HUES6 (cell line): ENCODE measurements at regions not wholly inside any gene's neighbourhood (a gene's known extent, or its start where the extent isn't known, plus 50 kb on each side); places are given as distances from the start of the nearest gene placed in this dataset.

Source experiments
- H3K27ac ChIP-seq: 2 replicates; pipeline ENCODE4 v1.7.0; 2013; ENCODE audit warnings: low read depth, mild to moderate bottlenecking, low read length, inconsistent platforms
- H3K27me3 ChIP-seq: 2 replicates; pipeline ENCODE4 v1.6.1; 2013; ENCODE audit warnings: low read length; ENCODE audit not compliant: control insufficient read depth, insufficient read depth
- H3K36me3 ChIP-seq: 2 replicates; pipeline ENCODE4 v1.6.1; 2013; ENCODE audit warnings: low read length; ENCODE audit not compliant: control insufficient read depth, insufficient read depth
- H3K4me1 ChIP-seq: 2 replicates; pipeline ENCODE4 v1.6.1; 2013; ENCODE audit warnings: low read length; ENCODE audit not compliant: control insufficient read depth, insufficient read depth
- H3K4me3 ChIP-seq: 2 replicates; pipeline ENCODE4 v1.5.1; 2013; ENCODE audit warnings: low read depth, low read length
- H3K9ac ChIP-seq: one replicate; pipeline ENCODE4 v1.6.1; 2013; ENCODE audit warnings: mild to moderate bottlenecking, low read length
- H3K9me3 ChIP-seq: 2 replicates; pipeline ENCODE4 v1.6.1; 2013; ENCODE audit warnings: low read depth, low read length; ENCODE audit not compliant: control insufficient read depth, insufficient read depth

GRCh38 chr16:6447021-6447790 lies 885.4 kb upstream of the RBFOX1 start:
- Histone ChIP-seq H3K27me3 (no peaks in the 10 kb centered on the region), H3K4me3 (no peak overlapping the region), H3K9ac (no peak overlapping the region), H3K27ac (no peak overlapping the region), H3K4me1 (no peaks in the 10 kb centered on the region), H3K9me3 (0 out of 2 replicates have a peak, but pooled peaks cover 2% of the 10 kb centered on the region), H3K36me3 (no peaks in the 10 kb centered on the region)

GRCh38 chr16:6446370-6446769 lies 886.3 kb upstream of the RBFOX1 start:
- H3K27me3 ChIP-seq, result no peaks in the 10 kb centered on the region
- H3K4me3 ChIP-seq, result no peak overlapping the region
- H3K27ac ChIP-seq, result no peak overlapping the region
- H3K36me3 ChIP-seq, result no peaks in the 10 kb centered on the region
- 0 out of 2 replicates have a peak, but pooled peaks cover 2% of the 10 kb centered on the region for H3K9me3 ChIP-seq
- H3K9ac ChIP-seq, result no peak overlapping the region
- no peaks in the 10 kb centered on the region for H3K4me1 ChIP-seq

- H3K36me3 ChIP-seq, result no peaks in the 10 kb centered on the region
- H3K27me3 ChIP-seq, result no peaks in the 10 kb centered on the region
- no peak overlapping the region for H3K9ac ChIP-seq
- no peak overlapping the region for H3K4me3 ChIP-seq
- H3K27ac ChIP-seq, result no peak overlapping the region
- 0 out of 2 replicates have a peak, but pooled peaks cover 2% of the 10 kb centered on the region for H3K9me3 ChIP-seq
- no peaks in the 10 kb centered on the region for H3K4me1 ChIP-seq
Observed at GRCh38 chr16:6439129-6439528, 893.5 kb upstream of the RBFOX1 start.

DNA sequence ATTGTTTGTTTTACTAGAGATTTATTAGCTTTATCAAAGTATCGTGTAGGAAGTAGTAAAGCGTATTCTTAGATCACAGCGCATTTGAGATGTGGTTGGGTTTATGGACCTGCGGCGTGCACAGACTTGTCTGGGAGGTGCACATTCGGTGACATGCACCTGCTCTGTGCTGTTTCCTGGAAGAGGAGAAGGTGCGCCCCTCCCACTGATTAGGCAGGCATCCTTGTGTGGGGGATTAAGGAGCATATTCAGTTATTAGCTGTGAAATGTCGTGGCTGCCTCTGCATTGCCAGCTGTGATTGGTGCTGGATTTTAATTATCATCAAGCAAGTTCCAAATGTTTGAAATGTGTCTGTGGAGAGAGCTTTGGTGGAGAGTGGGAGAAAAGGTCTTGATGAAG lies 903.8 kb upstream of the RBFOX1 start:
- Histone ChIP-seq H3K4me3 (no peak overlapping the region), H3K4me1 (no peaks in the 10 kb centered on the region), H3K27ac (no peak overlapping the region), H3K27me3 (no peaks in the 10 kb centered on the region), H3K36me3 (no peaks in the 10 kb centered on the region), H3K9ac (no peak overlapping the region), H3K9me3 (no peaks in the 10 kb centered on the region)

- Histone ChIP-seq H3K36me3 (no peaks in the 10 kb centered on the region), H3K4me1 (no peaks in the 10 kb centered on the region), H3K4me3 (no peak overlapping the region), H3K9me3 (0 out of 2 replicates have a peak, but pooled peaks cover 2% of the 10 kb centered on the region), H3K9ac (no peak overlapping the region), H3K27ac (no peak overlapping the region), H3K27me3 (no peaks in the 10 kb centered on the region)
Observed at GRCh38 chr16:6427621-6428020, 905.0 kb upstream of the RBFOX1 start.

DNA sequence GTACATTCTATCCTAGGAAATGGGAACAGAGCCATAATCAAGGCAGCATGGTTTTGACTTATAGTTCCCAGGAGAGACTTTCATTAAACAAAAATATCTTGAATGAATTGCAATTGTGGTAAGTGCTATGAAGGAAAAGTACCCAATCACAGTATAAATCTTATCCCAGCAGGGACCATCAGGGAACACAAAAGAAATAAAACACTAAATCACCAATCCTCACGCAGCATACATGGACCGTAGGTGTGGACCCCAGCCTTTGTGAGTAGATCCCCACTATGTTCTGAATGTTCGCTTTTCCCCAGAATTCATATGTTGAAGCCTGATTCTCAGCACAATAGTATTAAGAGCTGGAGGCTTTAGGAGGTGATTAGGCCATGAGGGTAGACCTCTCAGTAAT lies 925.0 kb upstream of the RBFOX1 start:
- H3K27me3 ChIP-seq, result no peaks in the 10 kb centered on the region
- H3K27ac ChIP-seq, result no peak overlapping the region
- H3K36me3 ChIP-seq, result no peaks in the 10 kb centered on the region
- H3K9me3 ChIP-seq, result peaks cover 5% of the 10 kb centered on the region; the same call in 1 of the 2 replicates
- no peaks in the 10 kb centered on the region for H3K4me1 ChIP-seq
- no peak overlapping the region for H3K9ac ChIP-seq
- H3K4me3 ChIP-seq, result no peak overlapping the region

- peaks cover 5% of the 10 kb centered on the region; the same call in 1 of the 2 replicates for H3K9me3 ChIP-seq
Observed at GRCh38 chr16:6406028-6406427, 926.6 kb upstream of the RBFOX1 start.

DNA sequence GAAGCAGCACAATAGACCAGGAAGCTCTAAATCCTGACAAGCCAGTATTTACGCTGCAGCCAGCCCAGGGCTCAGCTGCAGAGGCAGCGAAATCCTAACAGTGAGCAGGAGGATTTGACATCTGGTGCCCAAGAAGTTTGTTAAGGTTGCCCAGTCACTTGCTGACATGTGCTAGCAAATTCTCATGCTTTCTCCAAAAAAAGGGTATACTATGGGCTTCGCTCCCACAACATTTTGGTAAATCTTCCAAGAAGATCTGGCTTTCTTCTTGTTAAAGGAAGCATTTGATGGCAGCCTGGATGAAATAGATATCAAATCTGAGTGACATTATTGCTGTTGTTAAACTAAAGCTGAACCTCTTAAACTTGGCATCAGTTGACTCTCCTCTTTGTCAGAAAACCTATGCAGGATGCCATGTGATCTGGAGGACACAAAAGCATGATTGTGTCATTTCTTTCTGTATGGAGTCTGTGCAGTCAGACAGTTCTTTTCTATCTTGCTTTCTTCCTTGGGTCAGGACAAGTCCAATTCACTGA lies 949.7 kb upstream of the RBFOX1 start:
- no peak overlapping the region for H3K4me3 ChIP-seq
- H3K9me3 ChIP-seq, result no peaks in the 10 kb centered on the region

More at GRCh38 chr16:6406028-6406427, 926.6 kb upstream of the RBFOX1 start:
- H3K27me3 ChIP-seq, result no peaks in the 10 kb centered on the region
- no peaks in the 10 kb centered on the region for H3K36me3 ChIP-seq
- H3K9ac ChIP-seq, result no peak overlapping the region
- H3K4me3 ChIP-seq, result no peak overlapping the region
- H3K4me1 ChIP-seq, result no peaks in the 10 kb centered on the region
- H3K27ac ChIP-seq, result no peak overlapping the region

GRCh38 chr16:6381896-6382295 lies 950.7 kb upstream of the RBFOX1 start:
- H3K27me3 ChIP-seq, result no peaks in the 10 kb centered on the region
- H3K27ac ChIP-seq, result no peak overlapping the region
- no peaks in the 10 kb centered on the region for H3K4me1 ChIP-seq
- no peaks in the 10 kb centered on the region for H3K36me3 ChIP-seq
- H3K9ac ChIP-seq, result no peak overlapping the region
- no peaks in the 10 kb centered on the region for H3K9me3 ChIP-seq
- H3K4me3 ChIP-seq, result no peak overlapping the region

More for the DNA sequence above, 949.7 kb upstream of the RBFOX1 start:
- Histone ChIP-seq H3K36me3 (no peaks in the 10 kb centered on the region), H3K27me3 (no peaks in the 10 kb centered on the region), H3K9ac (no peak overlapping the region), H3K4me1 (no peaks in the 10 kb centered on the region), H3K27ac (no peak overlapping the region)

- H3K36me3 ChIP-seq, result no peaks in the 10 kb centered on the region
- no peak overlapping the region for H3K27ac ChIP-seq
- no peaks in the 10 kb centered on the region for H3K27me3 ChIP-seq
- H3K4me1 ChIP-seq, result peaks cover 30% of the 10 kb centered on the region
- peaks cover 2% of the 10 kb centered on the region; the same call in 1 of the 2 replicates for H3K9me3 ChIP-seq
- no peak overlapping the region for H3K9ac ChIP-seq
- no peak overlapping the region for H3K4me3 ChIP-seq
Observed at GRCh38 chr16:6377956-6378355, 954.7 kb upstream of the RBFOX1 start.

DNA sequence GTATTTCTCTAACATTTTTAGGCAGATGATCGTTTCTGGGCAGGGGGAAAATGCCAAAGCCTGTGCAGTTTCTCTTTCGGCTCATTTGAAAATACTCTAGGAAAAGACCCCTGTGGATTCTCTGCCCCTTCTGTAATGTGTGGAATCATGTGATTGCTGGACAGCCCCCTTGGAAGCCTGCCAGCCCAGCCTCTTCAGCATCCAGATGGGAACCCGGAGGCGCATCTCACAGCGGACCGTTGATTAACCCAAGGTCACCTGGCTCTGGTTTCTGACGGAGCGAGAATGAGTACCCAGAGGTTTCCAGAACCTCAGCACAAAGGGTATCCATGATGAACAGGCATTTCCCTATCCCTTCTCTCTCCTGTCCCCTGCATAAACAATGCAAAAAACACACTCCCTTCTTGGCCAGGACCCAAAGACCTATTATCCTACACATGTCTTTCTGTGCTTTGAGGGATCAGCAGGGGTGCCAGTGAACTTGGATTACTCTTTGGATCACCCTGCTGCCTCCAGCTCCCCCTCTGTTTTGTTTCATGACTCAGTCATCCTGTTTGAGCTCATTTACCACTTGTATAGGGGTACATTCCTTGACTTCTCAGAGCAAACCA lies 957.1 kb upstream of the RBFOX1 start:
- H3K4me1 ChIP-seq, result peaks cover 30% of the 10 kb centered on the region
- peak overlapping the region; percentile 17; the same call in 1 of the 2 replicates for H3K27ac ChIP-seq
- H3K27me3 ChIP-seq, result no peaks in the 10 kb centered on the region
- H3K36me3 ChIP-seq, result no peaks in the 10 kb centered on the region
- H3K9me3 ChIP-seq, result peaks cover 7% of the 10 kb centered on the region; the same call in 1 of the 2 replicates
- H3K4me3 ChIP-seq, result no peak overlapping the region
- H3K9ac ChIP-seq, result no peak overlapping the region
